Left lung (tissue), 4 donors: ENCODE measurements at regions not wholly inside any gene's neighbourhood (a gene's known extent, or its start where the extent isn't known, plus 50 kb on each side); places are given as distances from the start of the nearest gene placed in this dataset.

Experiments used
- ATAC-seq: fragments of 200-7000 bp; cut with Tn5 transposase; one replicate; pipeline ENCODE4 v1.9.1; 2020; ENCODE audit warnings: moderate library complexity
- DNase-seq, 4 donors: peaks; one replicate each; pipeline ENCODE4 v3.0.0-alpha.2; 2013 to 2020
- H3K27ac ChIP-seq, 2 donors: fragments of 200-600 bp; sonication (generic) in 1 of 2; one replicate each; pipeline versions ENCODE4 v1.5.0 to v1.8.0; 2020 to 2021
- H3K27me3 ChIP-seq, 2 donors: fragments of 200-600 bp; sonication (generic) in 1 of 2; one replicate each; pipeline versions ENCODE4 v1.5.0 to v1.8.0; 2020 to 2021
- H3K36me3 ChIP-seq, 2 donors: fragments of 200-600 bp; sonication (generic) in 1 of 2; one replicate each; pipeline versions ENCODE4 v1.5.0 to v1.8.0; 2020 to 2021
- H3K4me1 ChIP-seq, 2 donors: fragments of 200-600 bp; one replicate each; pipeline ENCODE4 v1.8.0; 2021
- H3K4me3 ChIP-seq, 2 donors: fragments of 200-600 bp; sonication (generic) in 1 of 2; one replicate each; pipeline versions ENCODE4 v1.5.0 to v1.8.0; 2020 to 2021; ENCODE audit warnings: mild to moderate bottlenecking in 1 of 2
- H3K9me3 ChIP-seq, 2 donors: fragments of 200-600 bp; sonication (generic) in 1 of 2; one replicate each; pipeline versions ENCODE4 v1.5.0 to v1.8.0; 2020 to 2021
- intact Hi-C, 2 donors: fragments of 100-400 bp; cut with DNase I; formaldehyde crosslinking; loops; one replicate each; pipeline versions ENCODE4 v1.11.2 to v1.14.2; 2022
- TF ChIP-seq, protein P1 (sequence below), 2 donors: fragments of 200-600 bp; sonication (generic) in 1 of 2; IDR thresholded peaks; one replicate each; pipeline versions ENCODE4 v1.5.0 to v1.8.0; 2021; ENCODE audit warnings: antibody characterized with exemption in 2 of 2
- donor health status: DM: no; HTN: yes; CAD: no.
- donor health status: DM: no; HTN: no; CAD: no.

DNA sequence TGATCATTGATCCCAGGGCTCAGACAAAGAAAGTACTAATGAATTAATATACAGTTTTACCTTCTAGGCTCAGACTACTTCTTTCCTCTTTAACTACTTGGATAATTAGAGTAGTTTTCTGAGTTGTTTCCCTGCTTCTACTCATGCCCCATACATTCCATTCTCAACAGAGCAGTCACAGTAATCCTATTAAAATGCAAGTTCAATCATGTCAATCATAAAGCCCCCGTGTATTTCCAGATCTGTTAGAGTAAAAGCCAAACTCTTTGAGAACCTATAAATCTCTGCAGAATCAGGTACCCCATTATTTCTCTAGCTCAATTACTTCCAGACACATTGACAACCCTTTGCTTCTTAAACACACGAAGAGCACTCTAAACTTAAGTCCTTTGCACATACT, 242.1 kb upstream of the PRMT6 start:
- no peak overlapping the region for H3K27ac ChIP-seq
- no peak for ATAC-seq
- H3K9me3 ChIP-seq, result peaks cover 0 to 10% of the 10 kb centered on the region in 2 donors
- H3K36me3 ChIP-seq, result no peaks in the 10 kb centered on the region
- DNase-seq, result no peak
- no peaks in the 10 kb centered on the region for H3K27me3 ChIP-seq
- TF ChIP-seq, protein P1, sequence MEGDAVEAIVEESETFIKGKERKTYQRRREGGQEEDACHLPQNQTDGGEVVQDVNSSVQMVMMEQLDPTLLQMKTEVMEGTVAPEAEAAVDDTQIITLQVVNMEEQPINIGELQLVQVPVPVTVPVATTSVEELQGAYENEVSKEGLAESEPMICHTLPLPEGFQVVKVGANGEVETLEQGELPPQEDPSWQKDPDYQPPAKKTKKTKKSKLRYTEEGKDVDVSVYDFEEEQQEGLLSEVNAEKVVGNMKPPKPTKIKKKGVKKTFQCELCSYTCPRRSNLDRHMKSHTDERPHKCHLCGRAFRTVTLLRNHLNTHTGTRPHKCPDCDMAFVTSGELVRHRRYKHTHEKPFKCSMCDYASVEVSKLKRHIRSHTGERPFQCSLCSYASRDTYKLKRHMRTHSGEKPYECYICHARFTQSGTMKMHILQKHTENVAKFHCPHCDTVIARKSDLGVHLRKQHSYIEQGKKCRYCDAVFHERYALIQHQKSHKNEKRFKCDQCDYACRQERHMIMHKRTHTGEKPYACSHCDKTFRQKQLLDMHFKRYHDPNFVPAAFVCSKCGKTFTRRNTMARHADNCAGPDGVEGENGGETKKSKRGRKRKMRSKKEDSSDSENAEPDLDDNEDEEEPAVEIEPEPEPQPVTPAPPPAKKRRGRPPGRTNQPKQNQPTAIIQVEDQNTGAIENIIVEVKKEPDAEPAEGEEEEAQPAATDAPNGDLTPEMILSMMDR (IDR thresholded peaks at IDR 0.05), result no peak
- no peak overlapping the region for H3K4me3 ChIP-seq
- H3K4me1 ChIP-seq, result no peaks in the 10 kb centered on the region
- intact Hi-C loops, result no loop called here

DNA sequence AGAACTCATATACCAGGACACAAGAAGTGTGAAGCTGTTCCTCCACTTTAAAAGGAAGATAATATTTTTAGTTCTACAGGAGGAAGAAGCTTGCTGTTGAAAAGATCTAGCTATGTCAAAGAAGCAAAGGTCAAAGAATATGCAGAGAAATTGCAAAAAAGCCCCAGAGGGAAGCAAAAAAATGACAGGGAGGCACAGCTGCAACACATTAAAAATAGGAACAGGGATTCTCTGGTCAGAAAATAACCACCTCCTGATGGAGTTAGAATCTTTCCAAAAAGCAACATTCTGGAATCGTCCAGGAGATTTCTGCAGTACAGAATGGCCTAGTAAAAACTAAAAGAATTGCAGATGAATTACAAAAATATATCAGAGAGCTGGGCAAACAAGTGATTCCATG, 238.9 kb upstream of the PRMT6 start:
- Histone ChIP-seq H3K27ac (no peak overlapping the region), H3K36me3 (no peaks in the 10 kb centered on the region), H3K9me3 (peaks cover 0 to 7% of the 10 kb centered on the region in 2 donors), H3K4me1 (no peaks in the 10 kb centered on the region), H3K27me3 (no peaks in the 10 kb centered on the region), H3K4me3 (no peak overlapping the region)
- TF ChIP-seq, protein P1 (IDR thresholded peaks at IDR 0.05), result no peak
- intact Hi-C loops, result no loop called here
- DNase-seq (no peak), ATAC-seq (no peak)

DNA sequence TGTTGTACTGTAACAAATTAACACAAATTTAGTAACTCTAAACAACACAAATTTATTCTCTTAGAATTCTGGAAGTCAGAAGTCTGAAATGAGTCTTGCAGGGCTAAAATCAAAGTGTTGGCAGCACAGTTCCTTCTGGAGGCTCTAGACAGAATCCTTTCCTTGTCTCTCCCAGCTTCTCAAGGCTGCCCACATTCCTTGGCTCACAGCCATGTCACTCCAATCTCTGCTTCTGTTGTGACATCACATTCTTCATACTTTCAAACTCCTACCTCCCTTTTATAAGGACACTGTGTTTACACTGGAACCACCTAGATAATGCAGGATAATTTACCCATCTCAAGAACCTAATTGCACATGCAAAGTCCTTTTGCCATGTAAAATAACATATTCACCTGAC, 225.0 kb upstream of the PRMT6 start:
- no peak overlapping the region for H3K27ac ChIP-seq
- H3K27me3 ChIP-seq, result no peaks in the 10 kb centered on the region
- intact Hi-C loops, result no loop called here
- H3K4me3 ChIP-seq, result no peak overlapping the region
- peak in 1 of 4 donors; percentile 32 for DNase-seq
- H3K4me1 ChIP-seq, result no peaks in the 10 kb centered on the region
- no peaks in the 10 kb centered on the region for H3K36me3 ChIP-seq
- TF ChIP-seq, protein P1 (IDR thresholded peaks at IDR 0.05), result no peak
- peak; percentile 25 for ATAC-seq
- H3K9me3 ChIP-seq, result no peaks in the 10 kb centered on the region

DNA sequence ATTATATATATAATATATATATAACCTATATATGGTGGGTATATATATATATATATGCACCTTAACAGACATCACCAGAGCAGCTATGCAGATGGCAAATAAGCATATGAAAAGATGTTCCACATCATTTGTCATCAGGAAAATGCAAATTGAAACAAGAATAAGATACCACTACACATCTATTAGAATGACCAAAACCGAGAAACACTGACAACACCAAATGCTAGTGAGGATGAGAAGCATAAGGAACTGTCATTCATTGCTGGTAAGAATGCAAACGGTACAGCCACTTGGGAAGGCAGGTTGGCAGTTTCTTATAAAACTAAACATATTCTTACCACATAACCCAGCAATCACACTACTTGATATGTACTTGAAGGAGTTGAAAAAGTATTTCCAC, 219.8 kb upstream of the PRMT6 start:
- DNase-seq (no peak), ATAC-seq (no peak)
- TF ChIP-seq, protein P1 (IDR thresholded peaks at IDR 0.05), result no peak
- intact Hi-C loops, result no loop called here
- Histone ChIP-seq H3K36me3 (no peaks in the 10 kb centered on the region), H3K4me3 (no peak overlapping the region), H3K4me1 (no peaks in the 10 kb centered on the region), H3K27ac (no peak overlapping the region), H3K9me3 (no peaks in the 10 kb centered on the region), H3K27me3 (no peaks in the 10 kb centered on the region)

DNA sequence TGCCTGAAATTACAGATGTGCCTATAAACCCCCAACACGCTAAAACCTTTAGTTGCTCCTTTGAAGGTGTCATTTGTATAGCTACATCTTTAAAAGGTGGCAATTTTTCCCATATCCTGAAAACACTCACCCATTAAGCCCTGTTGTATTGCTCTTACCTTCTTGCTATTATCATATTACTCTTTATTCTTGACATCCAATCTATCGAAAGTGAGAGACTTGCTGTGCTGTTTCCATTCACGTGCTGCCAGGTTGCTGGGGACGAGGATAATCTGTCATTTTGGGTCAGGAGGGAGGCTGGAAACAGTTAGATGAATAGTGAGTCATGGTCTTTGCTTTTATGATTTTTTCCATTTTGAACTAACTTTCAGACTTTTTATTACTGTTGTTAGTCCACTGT, 213.0 kb upstream of the PRMT6 start:
- no peak for ATAC-seq
- H3K27me3 ChIP-seq, result no peaks in the 10 kb centered on the region
- H3K4me3 ChIP-seq, result no peak overlapping the region
- intact Hi-C loops, result no loop called here
- no peaks in the 10 kb centered on the region for H3K4me1 ChIP-seq
- DNase-seq, result no peak
- H3K9me3 ChIP-seq, result no peaks in the 10 kb centered on the region
- no peaks in the 10 kb centered on the region for H3K36me3 ChIP-seq
- H3K27ac ChIP-seq, result no peak overlapping the region
- TF ChIP-seq, protein P1 (IDR thresholded peaks at IDR 0.05), result no peak
